A673 (cell line): ENCODE measurements at regions not wholly inside any gene's neighbourhood (a gene's known extent, or its start where the extent isn't known, plus 50 kb on each side); places are given as distances from the start of the nearest gene placed in this dataset.

Experiments used
- BruUV-seq: library from RNA; stranded (reverse); fragments of 400-500 nt; replicated peaks from 2 replicates; lab custom pipeline; 2021; lab: Mats Ljungman, UMichigan
- CTCF ChIA-PET: fragments of 300-600 bp; sonication (Branson Sonifier 250); formaldehyde crosslinking; loops from one replicate; lab custom pipeline; 2022; ENCODE audit warnings: antibody characterized with exemption; lab: Charles Lee
- POLR2A ChIA-PET: fragments of 300-600 bp; sonication (Branson Sonifier 250); formaldehyde crosslinking; loops from one replicate; lab custom pipeline; 2022; ENCODE audit warnings: antibody characterized with exemption; ENCODE audit not compliant: low non-redundant PET; lab: Charles Lee
- DNase-seq: peaks from one replicate; pipeline ENCODE4 v3.0.0-alpha.2; 2015; ENCODE audit warnings: low spot score
- H3K27ac ChIP-seq: fragments of 200-600 bp; sonication (generic); 2 replicates; pipeline ENCODE4 v1.5.1; 2016; ENCODE audit warnings: mixed run types, low read depth, mild to moderate bottlenecking, mixed read lengths, antibody characterized with exemption, low read length; ENCODE audit not compliant: poor library complexity, severe bottlenecking
- H3K27me3 ChIP-seq: fragments of 200-600 bp; sonication (generic); replicated peaks from 2 replicates; pipeline ENCODE4 v1.6.1; 2017; ENCODE audit warnings: mixed run types, low read depth, mild to moderate bottlenecking, mixed read lengths, antibody characterized with exemption, low read length; ENCODE audit not compliant: insufficient read depth, poor library complexity
- H3K36me3 ChIP-seq: fragments of 200-600 bp; sonication (generic); 2 replicates; pipeline ENCODE4 v1.6.1; 2016; ENCODE audit warnings: mixed run types, mild to moderate bottlenecking, mixed read lengths, antibody characterized with exemption, low read length; ENCODE audit not compliant: insufficient read depth, poor library complexity, severe bottlenecking
- H3K4me1 ChIP-seq: fragments of 200-600 bp; sonication (generic); 2 replicates; pipeline ENCODE4 v1.6.1; 2017; ENCODE audit warnings: mixed run types, mild to moderate bottlenecking, mixed read lengths, antibody characterized with exemption, low read length; ENCODE audit not compliant: insufficient read depth, poor library complexity, severe bottlenecking
- H3K4me3 ChIP-seq: fragments of 200-600 bp; sonication (generic); 2 replicates; pipeline ENCODE4 v1.5.1; 2016; ENCODE audit warnings: low read depth, mixed run types, mild to moderate bottlenecking, mixed read lengths, low read length; ENCODE audit not compliant: poor library complexity, severe bottlenecking
- H3K9me3 ChIP-seq: fragments of 200-600 bp; sonication (generic); 2 replicates; pipeline ENCODE4 v1.6.1; 2016; ENCODE audit warnings: mixed run types, low read depth, mild to moderate bottlenecking, mixed read lengths, antibody characterized with exemption, low read length; ENCODE audit not compliant: poor library complexity, severe bottlenecking
- EZH2 ChIP-seq: fragments of 200-600 bp; sonication (generic); IDR thresholded peaks from 2 replicates; pipeline ENCODE4 v1.6.1; 2017; ENCODE audit warnings: borderline replicate concordance, low read depth, mild to moderate bottlenecking, mixed read lengths, antibody characterized with exemption, low read length; ENCODE audit not compliant: poor library complexity, severe bottlenecking
- intact Hi-C: fragments of 100-400 bp; cut with micrococcal nuclease; formaldehyde crosslinking; loops from one replicate; pipeline ENCODE4 v1.10.0; 2022; ENCODE audit not compliant: unreplicated experiment
- TF ChIP-seq, protein P1 (sequence below): fragments of 300-800, 200-600 bp; sonication (generic); conservative IDR thresholded peaks from 2 replicates; pipeline ENCODE4 v1.5.1; 2017; ENCODE audit warnings: low read depth, mild to moderate bottlenecking, antibody characterized with exemption, low read length, moderate library complexity, mixed read lengths

DNA sequence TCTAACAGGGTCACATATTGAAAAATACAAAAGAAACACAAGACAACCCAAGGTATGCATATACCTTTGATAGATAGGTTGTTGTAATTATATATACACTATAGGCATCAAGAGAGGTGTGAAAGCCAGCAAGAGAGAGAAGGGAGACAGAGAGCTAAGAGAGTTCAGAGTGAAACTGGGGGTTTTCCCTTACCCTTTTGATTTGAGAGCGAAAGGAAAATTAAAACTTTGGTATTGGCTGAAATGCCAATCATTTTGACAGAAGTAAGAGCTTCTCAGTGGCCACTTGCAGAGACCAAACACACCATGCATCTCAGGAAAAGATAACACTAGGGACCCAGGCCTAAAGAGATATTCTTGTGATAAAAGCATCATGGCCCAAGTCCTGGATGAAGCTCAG lies 183.6 kb downstream of the SHOX2 start:
- intact Hi-C loops, result no loop called here
- Histone ChIP-seq H3K27me3 (peaks cover 41% of the 10 kb centered on the region), H3K27ac (no peak overlapping the region), H3K4me3 (no peak overlapping the region), H3K4me1 (no peaks in the 10 kb centered on the region), H3K36me3 (no peaks in the 10 kb centered on the region), H3K9me3 (no peaks in the 10 kb centered on the region)
- ChIA-PET POLR2A (no interaction called here), CTCF (no interaction called here)
- no TSS peak for BruUV-seq
- DNase-seq, result no peak
- TF ChIP-seq EZH2, result no peak
- TF ChIP-seq, protein P1, sequence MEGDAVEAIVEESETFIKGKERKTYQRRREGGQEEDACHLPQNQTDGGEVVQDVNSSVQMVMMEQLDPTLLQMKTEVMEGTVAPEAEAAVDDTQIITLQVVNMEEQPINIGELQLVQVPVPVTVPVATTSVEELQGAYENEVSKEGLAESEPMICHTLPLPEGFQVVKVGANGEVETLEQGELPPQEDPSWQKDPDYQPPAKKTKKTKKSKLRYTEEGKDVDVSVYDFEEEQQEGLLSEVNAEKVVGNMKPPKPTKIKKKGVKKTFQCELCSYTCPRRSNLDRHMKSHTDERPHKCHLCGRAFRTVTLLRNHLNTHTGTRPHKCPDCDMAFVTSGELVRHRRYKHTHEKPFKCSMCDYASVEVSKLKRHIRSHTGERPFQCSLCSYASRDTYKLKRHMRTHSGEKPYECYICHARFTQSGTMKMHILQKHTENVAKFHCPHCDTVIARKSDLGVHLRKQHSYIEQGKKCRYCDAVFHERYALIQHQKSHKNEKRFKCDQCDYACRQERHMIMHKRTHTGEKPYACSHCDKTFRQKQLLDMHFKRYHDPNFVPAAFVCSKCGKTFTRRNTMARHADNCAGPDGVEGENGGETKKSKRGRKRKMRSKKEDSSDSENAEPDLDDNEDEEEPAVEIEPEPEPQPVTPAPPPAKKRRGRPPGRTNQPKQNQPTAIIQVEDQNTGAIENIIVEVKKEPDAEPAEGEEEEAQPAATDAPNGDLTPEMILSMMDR, result no peak

DNA sequence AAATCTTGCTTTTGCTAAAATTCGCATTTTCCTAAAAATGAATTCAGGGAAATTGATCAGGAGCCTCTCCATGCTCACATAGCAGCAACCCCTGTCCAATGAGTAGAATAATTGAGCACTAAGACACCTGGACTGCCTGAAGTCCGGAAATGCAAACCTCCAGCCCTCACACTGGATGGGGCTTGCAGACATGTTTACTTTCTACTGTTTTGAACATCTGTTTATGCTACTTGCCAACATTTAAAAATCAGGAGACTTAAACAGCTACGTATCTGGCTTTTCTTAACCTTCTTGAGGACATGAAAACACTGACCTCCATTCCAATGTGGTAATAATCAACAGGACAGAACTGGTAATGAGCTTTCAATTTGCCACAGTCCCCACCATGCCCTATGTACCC lies 184.4 kb downstream of the SHOX2 start:
- CTCF ChIA-PET, result no interaction called here
- H3K27ac ChIP-seq, result no peak overlapping the region
- no peaks in the 10 kb centered on the region for H3K9me3 ChIP-seq
- H3K27me3 ChIP-seq, result peaks cover 41% of the 10 kb centered on the region
- DNase-seq, result no peak
- BruUV-seq, result no TSS peak
- H3K4me1 ChIP-seq, result no peaks in the 10 kb centered on the region
- no peaks in the 10 kb centered on the region for H3K36me3 ChIP-seq
- TF ChIP-seq, protein P1, result no peak
- no peak for TF ChIP-seq EZH2
- POLR2A ChIA-PET, result no interaction called here
- no peak overlapping the region for H3K4me3 ChIP-seq
- intact Hi-C loops, result no loop called here

DNA sequence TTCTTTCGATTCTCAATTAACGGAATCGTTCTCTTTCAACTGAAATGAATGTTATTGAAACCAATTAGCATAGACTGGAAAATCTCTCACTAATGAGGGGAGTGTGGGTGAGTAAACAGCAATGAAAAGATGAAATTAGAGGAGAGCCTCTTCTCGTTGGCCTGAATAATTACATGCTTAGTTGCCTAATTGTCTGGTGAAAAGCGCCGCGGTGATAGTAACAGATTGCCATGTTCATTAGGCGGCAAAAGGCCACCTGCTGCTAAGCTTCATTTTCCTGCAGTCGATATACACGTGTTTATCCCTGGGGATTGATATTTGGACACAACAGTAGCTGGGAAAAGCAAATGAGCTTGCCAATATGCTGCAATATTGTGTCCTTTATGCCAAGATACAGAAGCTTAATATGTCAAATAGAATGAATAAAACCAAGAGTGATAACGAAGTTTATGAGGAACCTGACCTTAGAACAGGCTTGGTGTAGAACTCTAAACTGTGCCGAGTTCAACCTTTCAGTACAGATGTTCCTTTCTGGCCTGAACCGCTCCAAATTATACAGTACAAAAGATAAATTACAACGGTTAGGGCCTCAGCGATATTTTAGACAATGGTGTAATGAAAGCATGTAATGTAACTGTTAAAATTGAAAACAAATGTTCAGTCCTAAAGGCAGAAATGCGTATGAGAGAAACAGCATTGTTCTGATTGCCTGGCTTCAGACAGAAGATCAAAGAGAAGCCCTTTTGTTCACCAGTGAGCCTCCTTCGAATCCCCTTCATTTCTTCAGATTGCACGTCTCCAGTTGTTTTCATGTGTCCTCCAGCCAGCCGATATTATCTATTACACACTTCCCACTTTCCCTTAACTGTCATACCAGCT lies 185.2 kb downstream of the SHOX2 start:
- no peaks in the 10 kb centered on the region for H3K4me1 ChIP-seq
- intact Hi-C loops, result no loop called here
- ChIA-PET POLR2A (no interaction called here), CTCF (no interaction called here)
- peak; percentile 5 for DNase-seq
- H3K27ac ChIP-seq, result no peak overlapping the region
- peak; percentile 52 for TF ChIP-seq EZH2
- TF ChIP-seq, protein P1, result no peak
- H3K4me3 ChIP-seq, result peak overlapping the region; percentile 18
- no peaks in the 10 kb centered on the region for H3K9me3 ChIP-seq
- BruUV-seq, result no TSS peak
- H3K27me3 ChIP-seq, result peaks cover 41% of the 10 kb centered on the region
- no peaks in the 10 kb centered on the region for H3K36me3 ChIP-seq
